NCI-H1417 (cell line): ENCODE measurements at regions not wholly inside any gene's neighbourhood (a gene's known extent, or its start where the extent isn't known, plus 50 kb on each side); places are given as distances from the start of the nearest gene placed in this dataset.

Experiments
- DNase-seq, 3 experiments: peaks; one replicate each; lab custom pipeline; 2025; lab: John Stamatoyannopoulos, UW

- DNase-seq, result no peak
Observed at GRCh38 chr3:94694894-94695293, 632.0 kb downstream of the NSUN3 start.

- no peak for DNase-seq
Observed at GRCh38 chr3:94704467-94704866, 641.6 kb downstream of the NSUN3 start.

- no peak for DNase-seq
Observed at GRCh38 chr3:94709249-94709902, 646.5 kb downstream of the NSUN3 start.

GRCh38 chr3:94714194-94714593, 651.3 kb downstream of the NSUN3 start:
- no peak for DNase-seq

GRCh38 chr3:94716326-94717018, 653.6 kb downstream of the NSUN3 start:
- DNase-seq, result no peak

GRCh38 chr3:94734206-94734605, 671.3 kb downstream of the NSUN3 start:
- no peak for DNase-seq

GRCh38 chr3:94735354-94735753, 672.5 kb downstream of the NSUN3 start:
- DNase-seq, result no peak

- no peak for DNase-seq
Observed at GRCh38 chr3:94737116-94737515, 674.3 kb downstream of the NSUN3 start.

- DNase-seq, result no peak
Observed at GRCh38 chr3:94739420-94739819, 676.6 kb downstream of the NSUN3 start.

GRCh38 chr3:94758751-94759150, 695.9 kb downstream of the NSUN3 start:
- no peak for DNase-seq

- no peak for DNase-seq
Observed at GRCh38 chr3:94772402-94772801, 709.5 kb downstream of the NSUN3 start.

GRCh38 chr3:94775746-94776145, 712.9 kb downstream of the NSUN3 start:
- no peak for DNase-seq

GRCh38 chr3:94776401-94776915, 713.6 kb downstream of the NSUN3 start:
- no peak for DNase-seq

GRCh38 chr3:94778289-94778688, 715.4 kb downstream of the NSUN3 start:
- no peak for DNase-seq

- no peak for DNase-seq
Observed at GRCh38 chr3:94778814-94779494, 716.1 kb downstream of the NSUN3 start.

- DNase-seq, result no peak
Observed at GRCh38 chr3:94779699-94780098, 716.8 kb downstream of the NSUN3 start.

GRCh38 chr3:94784274-94784673, 721.4 kb downstream of the NSUN3 start:
- no peak for DNase-seq

- no peak for DNase-seq
Observed at GRCh38 chr3:94787066-94787465, 724.2 kb downstream of the NSUN3 start.

- peak in 1 of 3 experiments; percentile 39 for DNase-seq
Observed at GRCh38 chr3:94787734-94788270, 724.9 kb downstream of the NSUN3 start.

- DNase-seq, result no peak
Observed at GRCh38 chr3:94794563-94794962, 731.7 kb downstream of the NSUN3 start.

GRCh38 chr3:94799420-94800060, 736.7 kb downstream of the NSUN3 start:
- DNase-seq, result no peak

- peak in 2 of 3 experiments; percentile 8 to 37 for DNase-seq
Observed at GRCh38 chr3:94811836-94812235, 749.0 kb downstream of the NSUN3 start.
